GM19452 (cell line): ENCODE measurements at regions not wholly inside any gene's neighbourhood (a gene's known extent, or its start where the extent isn't known, plus 50 kb on each side); places are given as distances from the start of the nearest gene placed in this dataset.
"Not testable (repeated sequence)": the region's sequence is repeated elsewhere in the genome, so short reads cannot be mapped to it uniquely, and the experiment has no call there.

Experiments
- ATAC-seq: cut with Tn5 transposase; IDR thresholded peaks from one replicate; pipeline ENCODE4 v1.9.1; 2021; ENCODE audit not compliant: unreplicated experiment

DNA sequence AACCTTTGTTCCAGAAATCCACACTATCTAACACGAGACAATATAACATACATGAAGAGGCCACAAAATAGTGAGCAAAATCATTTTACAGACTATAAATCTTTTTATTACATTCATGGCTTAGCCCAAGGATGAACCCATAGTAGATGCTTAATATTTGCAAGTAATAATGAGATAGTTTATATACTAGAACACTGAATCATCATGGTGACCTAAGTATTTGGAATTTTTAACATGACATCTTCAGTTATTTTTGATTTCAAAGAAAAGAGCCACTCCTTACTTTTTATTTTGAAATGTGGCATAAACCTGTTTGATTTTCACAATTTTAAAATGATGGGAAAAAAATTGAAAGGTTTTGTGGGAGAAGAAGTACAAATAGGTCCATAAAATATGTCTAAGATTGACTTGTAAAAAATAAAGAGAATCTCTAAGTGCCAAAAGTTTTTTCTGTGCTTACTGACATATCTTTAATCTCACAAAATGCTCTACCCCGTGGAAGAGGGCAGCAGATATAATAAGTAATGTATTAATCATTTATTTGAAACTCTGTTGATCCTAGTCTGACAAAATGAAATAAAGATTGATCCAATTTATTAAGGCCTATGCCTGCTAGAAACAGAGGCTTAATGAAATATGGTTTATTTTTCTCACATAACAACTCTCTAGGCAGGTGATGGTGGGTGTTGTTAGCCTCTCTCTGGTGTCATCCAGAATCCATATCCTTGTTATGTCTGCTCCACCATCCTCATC, 224.5 kb upstream of the CENPE start:
- no peak for ATAC-seq

DNA sequence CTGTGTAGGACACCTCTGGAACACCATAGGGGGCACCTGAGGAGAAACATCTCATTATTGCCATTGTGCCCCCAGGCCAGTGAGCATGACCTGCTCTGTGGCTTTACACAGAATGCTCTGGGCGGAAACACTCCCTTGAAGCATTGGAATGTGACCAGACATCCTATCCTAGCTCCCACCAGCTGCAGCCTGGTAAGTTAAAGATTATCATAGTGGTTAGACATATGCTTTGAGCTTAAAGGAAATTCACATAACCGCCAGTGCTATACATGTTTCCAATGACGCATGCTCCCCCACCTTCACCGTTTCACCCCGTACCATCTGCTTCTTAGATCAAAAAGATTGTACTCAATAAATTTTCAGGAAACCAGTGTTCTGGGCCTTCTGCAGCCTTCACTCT, 217.7 kb upstream of the CENPE start:
- no peak for ATAC-seq

DNA sequence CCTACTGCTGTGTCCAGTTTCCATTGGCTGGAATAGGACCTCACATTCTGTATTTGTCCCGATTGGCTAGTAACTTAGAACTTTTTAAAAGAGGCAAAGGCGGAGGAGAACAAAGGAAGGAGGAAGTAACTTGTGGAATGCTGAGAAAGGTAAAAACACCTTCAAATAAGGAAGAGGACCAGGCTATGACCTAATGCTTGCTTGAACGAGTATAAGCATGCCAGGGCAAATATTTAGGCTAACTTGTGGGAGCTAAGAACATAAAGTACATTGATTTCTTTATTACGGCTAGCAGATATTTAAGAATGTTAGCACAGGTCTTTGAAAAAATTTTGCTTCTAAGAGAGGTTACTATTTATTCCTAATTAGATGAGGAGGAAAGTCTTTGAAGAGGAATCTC, 214.5 kb upstream of the CENPE start:
- ATAC-seq, result not testable (repeated sequence)

DNA sequence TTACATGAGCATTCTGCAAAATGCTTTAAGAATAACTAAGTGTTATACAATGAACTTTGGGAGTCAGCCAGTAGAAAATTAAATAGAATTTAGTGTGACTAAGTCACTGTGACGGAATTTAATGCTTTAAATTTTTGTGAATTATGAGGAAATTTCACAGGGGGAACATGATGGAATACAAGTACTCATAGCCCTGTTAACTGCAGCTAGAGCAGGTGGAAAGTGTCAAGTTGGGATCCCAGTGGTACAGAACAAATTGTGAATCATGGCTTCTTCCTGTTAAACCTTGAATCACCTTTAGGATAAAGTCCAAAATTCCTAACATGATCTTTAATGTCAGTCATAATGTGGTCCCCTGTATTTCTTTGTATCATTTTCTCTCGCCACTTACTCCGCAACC, 212.2 kb upstream of the CENPE start:
- no peak for ATAC-seq

DNA sequence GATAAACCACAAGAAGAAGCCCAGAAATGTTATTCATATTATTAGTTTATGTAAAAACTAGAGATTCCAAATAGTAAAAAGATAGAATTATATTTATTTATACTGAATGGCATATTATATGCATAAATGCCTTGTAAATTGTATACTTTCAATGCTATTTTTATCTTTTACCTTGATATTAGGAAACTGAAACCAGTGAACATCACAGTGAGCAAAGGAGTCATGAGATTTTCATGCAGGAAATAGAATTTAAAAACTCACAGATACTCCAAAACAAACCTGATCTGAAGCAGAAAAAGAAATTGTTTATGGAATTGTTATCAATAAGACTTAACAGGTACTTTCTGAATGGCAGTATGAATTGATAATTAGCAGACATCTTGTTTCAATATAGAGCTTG, 207.3 kb upstream of the CENPE start:
- ATAC-seq, result peak; percentile 50

DNA sequence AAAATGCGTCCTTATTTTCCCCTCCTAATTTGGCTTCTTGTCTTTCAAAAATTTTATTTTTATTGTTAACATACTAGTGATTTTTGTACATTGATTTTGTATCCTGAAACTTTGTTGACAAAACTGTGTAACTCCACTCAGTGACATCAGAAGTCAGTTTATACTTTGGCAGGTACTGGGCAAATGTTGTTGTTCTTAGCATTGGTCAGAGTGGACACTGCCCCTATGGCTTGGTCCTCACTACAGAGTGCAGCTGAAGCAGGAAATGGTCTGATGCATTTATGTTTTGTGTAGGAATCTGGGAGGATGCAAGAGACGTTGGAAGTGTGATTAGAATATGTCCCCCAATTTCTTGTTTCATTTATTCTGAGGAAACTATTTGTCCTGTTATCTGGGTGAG, 205.5 kb upstream of the CENPE start:
- ATAC-seq, result no peak

DNA sequence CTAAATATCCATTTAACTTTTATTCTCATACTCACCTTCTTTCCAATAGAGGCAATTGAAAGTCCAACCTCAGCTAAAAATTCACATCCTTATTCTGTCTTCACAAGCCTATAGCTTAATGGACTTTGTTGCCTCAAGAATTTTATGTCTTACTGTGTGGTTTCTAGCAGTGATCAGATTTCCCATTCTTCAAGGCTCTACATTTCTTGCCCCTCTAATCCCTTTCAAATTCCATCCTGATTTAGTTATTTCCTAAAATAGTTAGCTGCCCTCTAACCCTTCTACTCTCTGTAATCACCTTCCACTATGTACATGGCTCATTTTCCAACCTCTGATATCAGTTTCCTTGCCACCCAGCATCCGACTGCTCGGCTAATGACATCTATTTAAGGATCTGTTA, 204.1 kb upstream of the CENPE start:
- ATAC-seq, result no peak

DNA sequence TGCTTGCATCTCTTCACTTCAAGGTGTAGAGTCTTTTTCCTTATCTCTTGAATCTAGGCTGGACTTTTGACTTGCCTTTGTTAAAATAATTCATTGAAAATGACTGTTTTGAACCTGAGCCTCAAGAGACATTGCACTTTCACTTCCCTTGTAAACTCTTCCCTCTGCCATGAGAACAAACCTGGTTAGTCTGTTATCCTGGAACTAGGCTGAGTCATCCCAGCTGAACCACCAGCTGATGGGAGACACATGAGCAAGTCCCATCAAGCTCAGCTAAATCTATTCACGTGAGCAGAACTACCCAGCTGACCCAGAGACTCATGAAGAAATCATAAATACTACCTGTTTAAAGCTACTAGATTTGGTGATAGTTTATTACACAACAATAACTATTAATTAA, 202.3 kb upstream of the CENPE start:
- no peak for ATAC-seq

DNA sequence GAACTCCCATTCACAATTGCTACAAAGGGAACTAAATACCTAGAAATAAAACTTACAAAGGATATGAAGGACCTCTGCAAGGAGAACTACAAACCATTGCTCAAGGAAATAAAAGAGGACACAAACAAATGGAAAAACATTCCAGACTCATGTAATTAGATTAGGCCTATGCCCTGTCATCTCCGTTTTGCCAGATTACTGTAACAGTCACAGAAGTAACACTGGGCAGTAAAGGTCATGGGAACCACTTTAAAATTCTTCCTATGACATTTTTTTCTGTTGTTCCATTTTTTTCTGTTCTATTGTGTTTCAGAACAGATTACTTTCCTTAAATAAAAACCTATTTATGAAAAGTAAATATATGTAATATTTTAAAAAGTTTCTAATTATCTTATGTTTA, 199.4 kb upstream of the CENPE start:
- ATAC-seq, result no peak

DNA sequence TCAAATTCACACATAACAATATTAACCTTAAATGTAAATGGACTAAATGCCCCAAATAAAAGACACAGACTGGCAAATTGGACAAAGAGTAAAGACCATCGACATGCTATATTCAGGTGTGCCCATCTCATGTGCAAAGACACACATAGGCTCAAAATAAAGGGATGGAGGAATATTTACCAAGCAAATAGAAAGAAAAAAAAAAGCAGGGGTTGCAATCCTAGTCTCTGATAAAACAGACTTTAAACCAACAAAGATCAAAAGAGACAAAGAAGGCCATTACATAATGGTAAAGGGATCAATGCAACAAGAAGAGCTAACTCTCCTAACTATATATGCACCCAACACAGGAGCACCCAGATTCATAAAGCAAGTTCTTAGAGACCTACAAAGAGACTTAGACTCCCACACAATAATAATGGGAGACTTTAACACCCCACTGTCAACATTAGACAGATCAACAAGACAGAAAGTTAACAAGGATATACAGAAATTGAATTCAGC, 189.4 kb upstream of the CENPE start:
- ATAC-seq, result not testable (repeated sequence)

DNA sequence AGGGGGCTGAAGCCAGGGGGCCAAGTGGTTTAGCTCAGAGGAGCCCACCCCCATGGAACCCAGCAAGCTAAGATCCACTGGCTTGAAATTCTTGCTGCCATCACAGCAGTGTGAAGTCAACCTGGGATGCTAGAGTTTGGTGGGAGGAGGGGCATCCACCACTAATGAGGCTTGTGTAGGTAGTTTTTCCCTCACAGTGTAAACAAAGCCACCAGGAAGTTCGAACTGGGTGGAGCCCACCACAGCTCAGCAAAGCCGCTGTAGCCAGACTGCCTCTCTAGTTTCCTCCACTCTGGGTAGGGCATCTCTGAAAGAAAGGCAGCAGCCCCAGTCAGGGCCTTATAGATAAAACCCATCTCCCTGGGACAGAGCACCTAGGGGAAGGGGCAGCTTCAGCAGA, 187.4 kb upstream of the CENPE start:
- not testable (repeated sequence) for ATAC-seq

DNA sequence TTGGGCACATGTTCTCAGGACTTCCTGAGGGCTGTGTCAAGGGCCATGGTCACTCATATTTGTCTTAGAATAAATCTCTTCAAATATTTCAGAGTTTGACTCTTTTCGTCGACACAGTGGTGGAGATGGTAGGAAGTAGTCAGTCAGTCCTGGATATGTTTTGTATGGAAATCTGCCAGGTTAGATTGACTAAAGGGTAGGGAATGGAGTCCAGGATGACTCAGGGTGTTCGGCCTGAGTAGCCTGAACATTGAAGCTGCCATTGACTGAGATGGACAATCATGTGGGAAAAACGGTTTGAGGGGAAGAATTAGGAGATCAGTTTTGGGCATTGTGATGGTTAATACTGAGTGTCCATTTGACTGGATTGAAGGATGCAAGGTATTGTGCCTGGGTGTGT, 177.1 kb upstream of the CENPE start:
- ATAC-seq, result no peak

DNA sequence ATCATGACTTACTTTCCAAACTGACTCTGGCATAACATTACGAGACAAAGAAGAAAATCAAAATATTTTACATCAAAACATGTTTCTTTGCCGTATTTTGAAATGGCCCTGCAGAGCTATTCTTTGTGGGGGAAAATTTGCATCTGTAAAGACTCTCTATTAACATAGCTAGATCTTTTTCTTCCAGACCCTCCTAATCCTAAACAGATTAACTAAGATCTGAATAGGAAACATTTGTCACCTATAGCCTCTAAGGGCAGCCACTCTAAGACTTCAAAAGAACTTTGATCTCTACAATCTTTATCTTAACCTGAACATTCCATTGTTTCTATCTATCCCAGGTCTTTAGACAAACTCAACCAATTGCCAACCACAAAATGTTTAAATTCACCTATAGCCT, 176.6 kb upstream of the CENPE start:
- no peak for ATAC-seq

DNA sequence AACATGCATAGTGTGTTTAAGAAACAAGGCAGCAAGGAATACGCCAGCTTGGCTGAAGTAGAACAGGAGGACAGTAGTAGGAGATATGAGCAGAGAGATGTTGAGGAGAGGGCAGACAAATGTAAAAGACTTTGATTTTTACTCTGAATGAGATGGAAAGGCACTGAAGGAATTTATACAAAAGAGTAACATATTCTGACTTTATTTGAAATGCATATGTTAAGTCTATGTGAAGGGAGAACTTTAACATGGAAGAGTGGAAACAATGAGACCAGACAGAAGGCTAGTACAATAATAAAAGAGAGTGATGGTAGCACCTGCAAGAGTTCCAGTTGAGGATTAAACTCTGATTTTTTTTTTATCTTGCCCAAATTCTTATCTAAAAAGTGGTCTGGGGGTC, 176.2 kb upstream of the CENPE start:
- no peak for ATAC-seq

DNA sequence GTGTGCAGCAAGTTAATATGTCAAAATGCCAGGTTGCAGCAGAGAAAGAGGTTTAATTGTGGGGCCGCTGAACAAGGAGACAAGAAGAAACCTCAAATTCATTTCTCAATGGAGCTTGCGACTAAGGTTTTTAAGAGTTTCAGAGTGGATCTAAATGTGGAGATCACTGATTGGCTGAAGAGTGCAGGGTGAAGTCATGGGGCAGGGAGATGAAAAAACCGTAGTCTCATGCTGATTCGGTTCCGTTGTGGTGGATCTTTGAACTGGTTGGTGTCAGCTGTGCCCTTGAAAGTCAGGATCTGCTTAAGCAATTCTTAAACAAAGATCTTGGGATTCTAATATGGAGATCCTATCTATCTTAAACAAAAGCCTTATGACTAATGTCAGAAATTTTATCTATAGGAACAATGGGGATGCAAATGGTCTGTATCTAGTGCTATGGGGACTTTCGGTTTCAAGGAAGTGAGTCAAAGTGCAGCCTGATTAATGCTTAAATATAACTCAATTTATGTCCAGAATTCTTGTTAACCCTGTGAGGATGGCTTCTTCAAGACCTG, 173.9 kb upstream of the CENPE start:
- no peak for ATAC-seq

DNA sequence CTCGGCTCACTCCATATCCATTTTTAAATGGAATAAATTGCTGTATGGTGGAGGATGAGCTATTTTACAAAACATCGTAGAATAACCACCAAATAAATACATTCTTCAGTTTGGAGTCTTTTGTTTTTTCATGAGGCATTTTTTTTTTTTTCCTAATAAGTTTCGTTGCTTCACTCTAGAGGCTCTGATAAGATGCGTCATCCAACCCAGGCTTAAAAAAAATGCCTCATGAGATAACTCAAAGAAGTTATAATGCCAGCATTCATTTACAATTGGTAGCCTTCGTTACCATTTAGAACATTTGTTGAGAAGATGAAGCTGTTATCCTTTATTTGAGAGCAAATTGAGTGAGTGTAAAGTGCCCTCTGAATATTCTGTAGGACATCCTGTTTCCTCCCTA, 172.2 kb upstream of the CENPE start:
- no peak for ATAC-seq

DNA sequence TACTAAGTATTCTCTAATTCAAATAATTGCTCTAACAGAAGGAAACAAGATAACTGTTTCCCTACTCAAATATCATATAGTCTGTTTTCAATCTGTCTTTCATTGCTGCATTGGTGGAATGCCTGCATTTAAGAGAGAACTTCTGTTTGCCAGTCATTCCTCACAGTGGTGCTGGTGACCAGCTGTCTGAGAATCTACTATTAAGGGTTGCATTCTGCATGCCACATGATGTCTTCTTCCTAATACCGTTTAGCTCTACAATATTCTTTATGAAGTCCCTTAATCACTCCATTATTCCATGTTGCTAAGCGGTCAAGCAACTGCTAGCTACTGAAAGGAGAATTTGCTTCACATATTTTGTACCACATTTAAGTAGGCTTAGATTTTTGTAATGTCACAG, 167.1 kb upstream of the CENPE start:
- ATAC-seq, result no peak

DNA sequence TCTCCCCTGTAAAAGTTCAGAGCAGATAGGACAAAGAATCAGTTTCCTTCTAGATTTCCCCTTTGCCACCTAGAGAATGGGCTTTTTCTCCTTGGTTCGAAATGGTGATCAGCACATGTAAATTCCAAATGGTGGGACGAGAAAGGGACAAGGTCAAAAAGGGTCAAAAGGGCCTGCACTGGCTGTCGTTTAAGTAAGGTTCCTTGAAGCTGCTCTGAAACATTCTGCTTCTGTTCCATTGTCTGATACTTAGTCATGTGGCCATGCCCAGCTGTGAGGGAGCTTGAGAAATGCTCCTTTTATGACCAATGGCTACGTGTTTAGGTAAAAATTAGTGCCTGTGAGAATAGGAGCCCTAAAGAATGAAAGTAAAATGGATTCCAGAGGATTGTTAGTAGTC, 165.9 kb upstream of the CENPE start:
- no peak for ATAC-seq

DNA sequence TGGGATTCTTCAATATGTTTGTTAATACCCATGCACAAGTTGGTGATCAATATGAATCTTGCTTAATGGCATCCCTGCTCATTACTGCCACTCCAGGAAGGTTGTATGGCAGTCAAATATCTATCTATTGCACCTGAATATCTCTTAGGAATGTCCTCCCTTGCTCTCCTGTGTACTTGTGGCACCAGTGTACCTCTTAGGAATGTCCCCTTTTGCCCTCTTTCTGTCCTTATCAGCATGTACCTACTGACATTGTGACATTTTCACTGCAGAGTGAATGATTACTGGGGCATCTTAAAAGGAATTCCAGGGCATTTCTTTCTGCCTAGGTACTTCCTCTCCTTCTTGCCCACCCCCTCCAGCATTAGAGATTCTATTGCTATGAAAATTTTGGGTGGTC, 163.8 kb upstream of the CENPE start:
- no peak for ATAC-seq

DNA sequence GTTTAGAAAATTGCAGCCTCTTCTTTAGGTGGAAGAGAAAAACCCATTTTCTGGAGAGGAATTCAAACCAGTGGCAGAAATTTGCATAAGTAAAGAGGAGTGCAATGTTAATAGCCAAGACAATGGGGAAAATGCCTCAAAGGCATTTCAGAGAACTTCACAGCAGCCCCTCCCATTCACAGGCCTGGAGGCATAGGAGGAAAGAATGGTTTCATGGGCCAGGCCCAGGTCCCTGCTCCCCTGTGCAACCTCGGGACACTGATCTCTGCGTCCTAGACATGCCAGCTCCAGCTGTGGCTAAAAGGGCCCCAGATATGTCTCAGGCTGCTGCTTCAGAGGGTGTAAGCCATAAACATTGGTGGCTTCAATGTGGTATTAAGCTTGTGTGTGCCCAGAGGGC, 161.8 kb upstream of the CENPE start:
- no peak for ATAC-seq

DNA sequence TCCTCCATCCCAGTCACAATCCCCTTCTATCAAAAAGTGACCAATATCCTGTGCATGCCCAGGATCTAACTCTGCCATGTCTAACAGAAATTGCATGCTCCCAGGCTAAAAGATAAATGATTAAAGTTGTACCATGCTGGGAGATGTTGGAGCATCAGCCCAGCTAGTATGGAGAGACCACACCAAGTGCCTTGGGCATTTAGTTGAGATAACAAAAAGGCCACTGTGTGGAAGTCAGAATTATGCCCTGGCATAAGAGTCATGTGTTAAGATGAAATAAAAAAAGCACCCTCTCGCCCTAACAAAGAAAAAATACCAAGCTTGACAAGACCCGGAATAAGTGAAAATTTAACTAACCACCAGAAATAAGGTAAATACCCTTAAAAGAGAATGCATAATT, 155.9 kb upstream of the CENPE start:
- no peak for ATAC-seq

DNA sequence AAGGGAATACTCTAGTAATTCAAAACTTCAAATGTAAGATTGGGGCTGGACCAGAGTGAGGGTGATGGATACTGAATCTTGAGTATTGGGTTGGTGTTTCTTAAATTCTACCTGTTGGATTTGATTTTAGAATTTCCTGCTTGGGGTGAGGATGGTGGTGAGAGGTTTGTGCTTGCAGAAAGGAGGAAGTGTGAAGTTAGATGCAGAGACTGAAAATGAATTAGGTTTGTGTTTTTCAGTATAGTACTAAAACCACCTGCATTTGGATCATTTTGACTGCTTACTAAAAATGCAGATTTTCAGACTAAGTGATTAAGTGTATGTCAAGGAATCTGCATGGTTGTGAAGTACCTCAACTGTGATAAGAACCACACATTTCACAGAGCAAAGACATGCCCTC, 131.5 kb upstream of the CENPE start:
- ATAC-seq, result no peak

DNA sequence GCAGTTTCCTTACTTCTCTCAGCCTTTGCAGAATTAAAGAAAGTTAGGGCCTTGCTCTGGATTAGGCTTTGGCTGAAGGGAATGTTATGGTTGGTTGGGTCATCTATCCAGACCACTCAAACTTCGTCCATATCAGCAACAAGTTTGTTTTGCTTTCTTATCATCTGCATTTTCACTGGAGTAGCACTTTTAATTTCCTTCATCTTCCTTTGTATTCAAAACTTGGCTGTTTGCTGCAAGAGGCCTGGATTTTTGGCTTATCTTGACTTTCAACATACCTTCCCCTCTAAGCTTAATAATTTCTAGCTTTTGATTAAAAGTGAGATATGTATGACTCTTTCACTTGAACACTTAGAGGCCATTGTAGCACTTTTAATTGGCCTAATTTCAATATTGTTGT, 126.7 kb upstream of the CENPE start:
- no peak for ATAC-seq
